Nephron progenitor cell (in vitro differentiated cells): ENCODE measurements at regions not wholly inside any gene's neighbourhood (a gene's known extent, or its start where the extent isn't known, plus 50 kb on each side); places are given as distances from the start of the nearest gene placed in this dataset.
A peak's percentile ranks its signal among the peaks of the same experiment; 100 is the strongest.

ENCODE experiments used
- DNase-seq: peaks from one replicate; pipeline ENCODE4 v3.0.0; 2021
- H3K27ac Mint-ChIP-seq: 2 replicates; pipeline ENCODE4 v1.8.0; 2021; ENCODE audit warnings: mild to moderate bottlenecking, moderate library complexity, mixed read lengths
- H3K27me3 Mint-ChIP-seq: 2 replicates; pipeline ENCODE4 v1.8.0; 2021; ENCODE audit warnings: mild to moderate bottlenecking, low read depth, mixed read lengths; ENCODE audit not compliant: poor library complexity
- H3K36me3 Mint-ChIP-seq: 2 replicates; pipeline ENCODE4 v1.8.0; 2021; ENCODE audit warnings: low read depth, mixed read lengths
- H3K4me1 Mint-ChIP-seq: 2 replicates; pipeline ENCODE4 v1.8.0; 2021; ENCODE audit warnings: mixed read lengths
- H3K4me3 Mint-ChIP-seq: 2 replicates; pipeline ENCODE4 v1.8.0; 2021; ENCODE audit warnings: mild to moderate bottlenecking, moderate library complexity, mixed read lengths
- H3K9me3 Mint-ChIP-seq: 2 replicates; pipeline ENCODE4 v1.8.0; 2021; ENCODE audit warnings: mild to moderate bottlenecking, moderate library complexity, mixed read lengths
- TF ChIP-seq, protein P1 (sequence below): fragments of 200-600 bp; sonication (generic); IDR thresholded peaks from 2 replicates; pipeline ENCODE4 v1.5.0; 2021; ENCODE audit warnings: antibody characterized with exemption

DNA sequence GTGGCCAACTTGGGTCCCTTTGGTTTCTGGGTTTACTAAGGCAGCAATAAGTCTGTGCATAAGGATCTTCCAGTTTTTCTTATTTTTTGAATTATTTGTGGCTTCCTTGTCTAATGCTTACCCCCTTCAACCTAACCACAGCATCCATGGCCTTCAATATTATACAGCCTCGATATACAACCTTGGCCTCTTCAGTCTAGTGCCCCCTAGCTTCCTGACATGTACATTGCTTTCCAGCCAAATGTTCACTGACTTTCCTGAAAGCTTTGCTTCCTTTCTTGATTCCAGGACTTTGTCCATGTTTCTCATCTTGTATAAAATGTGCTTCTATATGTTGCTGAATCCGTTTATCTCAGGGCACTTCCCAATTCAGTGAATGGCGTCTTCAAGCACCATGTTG, 310.1 kb downstream of the OLFM4 start:
- no peaks in the 10 kb centered on the region for H3K4me1 Mint-ChIP-seq
- H3K4me3 Mint-ChIP-seq = no peak overlapping the region
- peaks cover 2% of the 10 kb centered on the region for H3K27me3 Mint-ChIP-seq
- H3K27ac Mint-ChIP-seq = no peak overlapping the region
- TF ChIP-seq, protein P1, sequence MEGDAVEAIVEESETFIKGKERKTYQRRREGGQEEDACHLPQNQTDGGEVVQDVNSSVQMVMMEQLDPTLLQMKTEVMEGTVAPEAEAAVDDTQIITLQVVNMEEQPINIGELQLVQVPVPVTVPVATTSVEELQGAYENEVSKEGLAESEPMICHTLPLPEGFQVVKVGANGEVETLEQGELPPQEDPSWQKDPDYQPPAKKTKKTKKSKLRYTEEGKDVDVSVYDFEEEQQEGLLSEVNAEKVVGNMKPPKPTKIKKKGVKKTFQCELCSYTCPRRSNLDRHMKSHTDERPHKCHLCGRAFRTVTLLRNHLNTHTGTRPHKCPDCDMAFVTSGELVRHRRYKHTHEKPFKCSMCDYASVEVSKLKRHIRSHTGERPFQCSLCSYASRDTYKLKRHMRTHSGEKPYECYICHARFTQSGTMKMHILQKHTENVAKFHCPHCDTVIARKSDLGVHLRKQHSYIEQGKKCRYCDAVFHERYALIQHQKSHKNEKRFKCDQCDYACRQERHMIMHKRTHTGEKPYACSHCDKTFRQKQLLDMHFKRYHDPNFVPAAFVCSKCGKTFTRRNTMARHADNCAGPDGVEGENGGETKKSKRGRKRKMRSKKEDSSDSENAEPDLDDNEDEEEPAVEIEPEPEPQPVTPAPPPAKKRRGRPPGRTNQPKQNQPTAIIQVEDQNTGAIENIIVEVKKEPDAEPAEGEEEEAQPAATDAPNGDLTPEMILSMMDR = no peak
- no peak for DNase-seq
- H3K36me3 Mint-ChIP-seq = no peaks in the 10 kb centered on the region
- peaks cover 9% of the 10 kb centered on the region for H3K9me3 Mint-ChIP-seq

DNA sequence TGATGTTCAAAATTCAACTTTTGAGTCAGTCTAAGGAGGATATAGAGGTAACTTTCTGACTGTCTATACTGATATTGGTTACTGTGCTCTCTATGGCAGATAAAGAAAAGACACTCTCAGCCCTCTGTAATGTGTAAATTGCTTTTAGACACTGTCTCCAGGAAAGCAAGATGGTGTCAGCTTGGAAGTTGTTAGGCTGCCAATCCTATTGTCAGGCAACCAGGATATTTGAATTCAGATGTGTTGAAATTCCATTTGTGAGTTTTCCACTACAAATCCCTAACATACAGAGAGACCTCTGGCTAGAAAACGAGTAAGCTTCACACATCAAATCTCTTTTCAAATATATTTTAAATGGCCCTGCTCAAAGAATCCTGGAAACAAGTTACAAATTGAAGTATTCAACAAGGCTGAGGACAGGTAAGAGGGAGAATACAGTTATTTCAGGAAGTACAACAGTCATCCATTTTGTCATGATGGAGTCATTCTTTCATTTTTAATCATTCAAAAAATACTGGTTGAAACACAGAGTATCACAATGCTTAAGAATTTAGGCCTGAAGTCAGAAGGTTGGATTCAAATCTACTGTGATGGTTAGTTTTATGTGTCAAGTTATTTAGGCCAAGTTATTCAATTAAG, 312.0 kb downstream of the OLFM4 start:
- no peak overlapping the region for H3K4me3 Mint-ChIP-seq
- no peaks in the 10 kb centered on the region for H3K4me1 Mint-ChIP-seq
- no peak for DNase-seq
- TF ChIP-seq, protein P1 = no peak
- no peaks in the 10 kb centered on the region for H3K36me3 Mint-ChIP-seq
- H3K27me3 Mint-ChIP-seq = no peaks in the 10 kb centered on the region
- peaks cover 3% of the 10 kb centered on the region for H3K9me3 Mint-ChIP-seq
- no peak overlapping the region for H3K27ac Mint-ChIP-seq

DNA sequence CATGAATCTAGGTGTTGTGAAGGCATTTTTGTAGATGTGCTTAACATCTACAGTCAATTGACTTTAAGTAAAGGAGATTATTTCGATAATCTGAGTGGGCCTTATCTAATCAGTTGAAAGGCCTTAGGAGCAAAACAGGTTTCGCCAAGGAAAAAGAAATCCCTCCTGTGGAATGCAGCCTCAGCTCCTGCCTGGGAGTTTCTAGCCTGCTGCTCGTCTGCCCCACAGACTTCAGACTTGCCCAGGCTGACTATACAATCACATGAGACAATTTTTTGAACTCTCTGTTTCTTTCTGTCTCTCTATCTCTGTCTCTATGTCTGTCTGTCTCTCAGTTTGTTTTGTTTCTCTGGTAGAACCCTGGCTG, 312.5 kb downstream of the OLFM4 start:
- H3K36me3 Mint-ChIP-seq = no peaks in the 10 kb centered on the region
- no peak for DNase-seq
- no peak overlapping the region for H3K27ac Mint-ChIP-seq
- no peaks in the 10 kb centered on the region for H3K4me1 Mint-ChIP-seq
- TF ChIP-seq, protein P1 = no peak
- H3K27me3 Mint-ChIP-seq = no peaks in the 10 kb centered on the region
- no peak overlapping the region for H3K4me3 Mint-ChIP-seq
- H3K9me3 Mint-ChIP-seq = no peaks in the 10 kb centered on the region

DNA sequence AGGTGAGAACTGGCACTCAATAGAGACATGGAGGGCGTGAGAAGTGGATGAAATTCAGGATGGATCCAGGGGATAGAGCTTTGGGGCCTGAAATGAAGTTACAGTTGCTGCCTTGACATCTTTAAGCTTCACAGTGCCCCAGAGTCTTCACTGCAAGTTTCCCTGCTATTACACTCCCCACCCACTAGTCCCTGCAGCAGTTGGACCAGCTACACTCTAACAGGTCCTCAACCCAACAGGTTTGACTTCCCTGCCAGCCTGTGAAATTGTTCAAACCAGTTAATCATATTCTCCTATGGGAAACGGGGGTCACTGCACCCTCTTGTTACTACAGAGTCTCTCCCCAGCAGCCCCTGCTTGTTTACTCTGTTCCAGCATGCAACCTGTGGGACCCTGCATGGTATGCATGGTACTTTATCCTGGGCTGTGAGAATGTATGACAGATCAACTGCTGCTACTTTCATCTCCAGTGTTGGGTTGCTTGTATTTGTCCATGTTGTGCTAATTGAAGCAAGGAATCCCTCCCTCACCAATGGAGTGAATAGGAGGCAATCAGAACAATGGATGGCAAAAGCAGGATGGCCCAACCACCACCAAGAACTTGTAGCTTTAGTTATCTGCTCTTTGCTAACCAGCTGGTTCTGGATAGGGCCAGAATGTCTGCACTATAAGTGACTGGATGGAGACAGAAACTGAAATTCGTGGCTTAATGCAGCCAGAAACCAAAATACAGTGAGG, 314.2 kb downstream of the OLFM4 start:
- DNase-seq = no peak
- TF ChIP-seq, protein P1 = no peak
- no peaks in the 10 kb centered on the region for H3K9me3 Mint-ChIP-seq
- H3K4me1 Mint-ChIP-seq = no peaks in the 10 kb centered on the region
- no peaks in the 10 kb centered on the region for H3K36me3 Mint-ChIP-seq
- peaks cover under 1% of the 10 kb centered on the region for H3K27me3 Mint-ChIP-seq
- no peak overlapping the region for H3K27ac Mint-ChIP-seq
- H3K4me3 Mint-ChIP-seq = no peak overlapping the region

DNA sequence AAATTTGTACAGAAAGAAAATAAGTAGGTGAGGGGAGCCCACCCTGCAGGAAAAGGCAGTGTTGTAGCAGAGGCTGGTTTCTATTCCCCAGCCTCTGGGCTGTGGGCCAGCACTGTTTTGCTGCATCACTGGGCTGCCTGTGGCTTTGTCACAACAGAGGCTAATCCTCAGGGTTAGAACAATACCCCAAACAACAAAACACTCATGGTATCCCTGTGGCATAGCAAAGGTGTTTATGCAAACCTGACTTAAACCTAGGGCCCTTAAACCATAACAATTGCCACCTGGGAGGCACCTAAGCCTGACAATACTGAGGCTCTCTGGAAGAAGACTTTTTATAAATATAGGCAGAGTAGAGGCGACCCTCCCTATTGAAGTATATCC, 314.7 kb downstream of the OLFM4 start:
- Mint-ChIP-seq H3K27me3 (peaks cover 4% of the 10 kb centered on the region), H3K9me3 (no peaks in the 10 kb centered on the region), H3K36me3 (no peaks in the 10 kb centered on the region), H3K4me3 (no peak overlapping the region), H3K4me1 (no peaks in the 10 kb centered on the region), H3K27ac (no peak overlapping the region)
- no peak for DNase-seq
- TF ChIP-seq, protein P1 = no peak

DNA sequence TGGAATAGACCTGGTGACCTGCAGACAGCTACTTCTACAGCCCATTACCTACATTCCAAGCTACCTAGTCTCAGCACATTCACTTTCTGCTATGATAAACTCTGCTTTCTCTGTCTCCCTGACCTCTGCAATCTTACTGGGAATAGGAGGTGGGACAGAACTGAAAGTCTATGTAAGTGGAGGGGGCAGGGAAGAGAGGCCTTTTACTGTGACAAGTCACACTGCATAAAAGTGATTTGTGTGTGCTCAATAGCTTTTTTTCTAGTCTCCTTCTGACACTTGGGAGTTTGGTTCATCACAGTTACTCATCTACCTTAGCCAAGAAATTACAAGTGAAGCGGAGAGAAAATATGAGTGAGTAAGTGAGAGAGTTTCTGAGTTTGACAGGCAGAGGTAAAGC, 322.4 kb downstream of the OLFM4 start:
- Mint-ChIP-seq H3K27me3 (peaks cover 4% of the 10 kb centered on the region), H3K4me1 (peaks cover 29% of the 10 kb centered on the region), H3K4me3 (peak overlapping the region; percentile 1), H3K36me3 (no peaks in the 10 kb centered on the region), H3K9me3 (no peaks in the 10 kb centered on the region), H3K27ac (peak overlapping the region; percentile 27)
- TF ChIP-seq, protein P1 = no peak
- DNase-seq = peak; percentile 6
